GM10266 (cell line): ENCODE measurements at regions not wholly inside any gene's neighbourhood (a gene's known extent, or its start where the extent isn't known, plus 50 kb on each side); places are given as distances from the start of the nearest gene placed in this dataset.

Experiments
- DNase-seq: peaks from one replicate; pipeline ENCODE4 v3.0.0; 2012; ENCODE audit errors: extremely low spot score
- TF ChIP-seq, protein P1 (sequence below): IDR thresholded peaks from 2 replicates; pipeline ENCODE4 v1.5.1; 2012; ENCODE audit warnings: mild to moderate bottlenecking, low read depth; ENCODE audit not compliant: control insufficient read depth, insufficient read depth; ENCODE audit errors: missing control alignments

- DNase-seq = no peak
- TF ChIP-seq, protein P1, sequence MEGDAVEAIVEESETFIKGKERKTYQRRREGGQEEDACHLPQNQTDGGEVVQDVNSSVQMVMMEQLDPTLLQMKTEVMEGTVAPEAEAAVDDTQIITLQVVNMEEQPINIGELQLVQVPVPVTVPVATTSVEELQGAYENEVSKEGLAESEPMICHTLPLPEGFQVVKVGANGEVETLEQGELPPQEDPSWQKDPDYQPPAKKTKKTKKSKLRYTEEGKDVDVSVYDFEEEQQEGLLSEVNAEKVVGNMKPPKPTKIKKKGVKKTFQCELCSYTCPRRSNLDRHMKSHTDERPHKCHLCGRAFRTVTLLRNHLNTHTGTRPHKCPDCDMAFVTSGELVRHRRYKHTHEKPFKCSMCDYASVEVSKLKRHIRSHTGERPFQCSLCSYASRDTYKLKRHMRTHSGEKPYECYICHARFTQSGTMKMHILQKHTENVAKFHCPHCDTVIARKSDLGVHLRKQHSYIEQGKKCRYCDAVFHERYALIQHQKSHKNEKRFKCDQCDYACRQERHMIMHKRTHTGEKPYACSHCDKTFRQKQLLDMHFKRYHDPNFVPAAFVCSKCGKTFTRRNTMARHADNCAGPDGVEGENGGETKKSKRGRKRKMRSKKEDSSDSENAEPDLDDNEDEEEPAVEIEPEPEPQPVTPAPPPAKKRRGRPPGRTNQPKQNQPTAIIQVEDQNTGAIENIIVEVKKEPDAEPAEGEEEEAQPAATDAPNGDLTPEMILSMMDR = no peak
These were observed 57.9 kb upstream of the DLG1 start for GRCh38 chr3:197356275-197356674.

- no peak for DNase-seq
- TF ChIP-seq, protein P1 = no peak
These were observed 57.3 kb upstream of the DLG1 start for GRCh38 chr3:197355713-197356112.

- DNase-seq = no peak
- TF ChIP-seq, protein P1 = no peak
These were observed 56.2 kb upstream of the DLG1 start for GRCh38 chr3:197354568-197355001.

DNA sequence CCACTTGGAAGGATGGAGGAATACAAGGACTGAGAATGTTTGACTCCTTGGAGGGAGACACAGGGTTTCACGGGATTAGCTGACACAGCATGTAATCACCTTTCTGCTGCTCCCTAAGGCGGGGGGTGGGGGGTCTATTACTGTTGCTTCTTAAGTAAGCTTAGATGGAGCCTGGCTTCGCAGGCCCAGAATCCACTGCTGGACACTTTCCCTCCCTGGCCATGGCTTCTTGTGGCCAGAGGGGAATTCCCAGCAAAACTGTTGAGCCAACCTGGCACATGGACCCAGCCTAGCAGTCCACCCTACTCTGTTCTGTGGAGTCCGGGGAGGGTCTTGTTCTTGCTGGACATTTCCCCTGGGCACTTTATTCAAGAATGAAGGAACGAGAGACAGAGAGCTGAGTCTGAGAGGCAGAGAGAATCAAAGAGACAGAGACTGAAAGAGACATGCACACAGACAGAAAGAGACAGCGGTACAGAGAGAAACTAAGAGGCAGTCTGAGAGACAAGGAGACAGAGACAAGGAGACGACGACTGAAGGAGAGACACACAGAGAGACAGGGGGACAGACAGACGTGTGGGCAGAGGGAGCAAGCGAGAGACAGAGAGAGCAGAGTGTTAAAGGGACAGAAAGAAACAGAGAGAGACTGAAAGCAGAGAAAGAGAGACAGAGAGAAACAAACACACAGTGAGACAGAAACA is 55.6 kb upstream of the DLG1 start:
- TF ChIP-seq, protein P1 = no peak
- DNase-seq = no peak

DNA sequence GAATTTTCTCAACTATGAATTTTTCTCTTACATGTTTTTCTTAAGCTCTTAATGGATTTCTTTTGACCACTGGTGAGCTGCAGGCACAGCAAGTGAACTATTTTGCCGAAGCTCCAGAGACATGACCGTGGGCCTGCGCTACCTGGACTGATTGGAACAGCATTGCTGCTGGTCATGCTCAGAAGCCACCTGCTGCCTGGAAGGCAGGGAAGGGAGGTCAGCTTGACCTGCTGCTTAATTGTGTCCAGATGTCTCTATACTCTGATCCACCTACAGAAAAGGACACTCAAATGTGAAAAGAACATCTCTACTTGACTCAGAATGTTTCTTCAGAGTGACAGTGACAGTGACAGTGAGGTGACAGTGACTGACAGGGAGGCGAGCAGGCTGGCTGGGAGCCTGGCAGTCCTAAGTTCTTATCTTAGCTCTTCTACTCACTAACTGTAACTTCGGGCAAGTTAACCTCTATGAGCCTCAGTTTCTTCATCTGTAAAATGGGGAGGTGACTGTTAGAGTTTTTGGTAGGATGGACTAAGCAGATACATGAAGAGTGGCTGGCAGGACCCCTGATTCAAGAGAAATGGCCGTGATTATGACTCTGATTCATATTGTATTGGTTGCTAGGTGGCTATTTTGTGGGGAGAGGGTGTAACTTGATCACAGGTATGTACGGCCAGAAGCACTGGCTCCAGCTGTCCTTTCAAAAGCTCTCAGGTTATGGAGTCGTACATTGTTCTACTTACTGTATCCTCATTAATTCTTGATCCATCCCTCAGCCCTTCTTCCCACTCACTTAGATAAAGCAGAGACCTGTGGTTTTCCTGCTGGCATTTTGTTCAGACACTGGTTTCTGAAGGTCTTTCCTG is 54.8 kb upstream of the DLG1 start:
- TF ChIP-seq, protein P1 = no peak
- no peak for DNase-seq

DNA sequence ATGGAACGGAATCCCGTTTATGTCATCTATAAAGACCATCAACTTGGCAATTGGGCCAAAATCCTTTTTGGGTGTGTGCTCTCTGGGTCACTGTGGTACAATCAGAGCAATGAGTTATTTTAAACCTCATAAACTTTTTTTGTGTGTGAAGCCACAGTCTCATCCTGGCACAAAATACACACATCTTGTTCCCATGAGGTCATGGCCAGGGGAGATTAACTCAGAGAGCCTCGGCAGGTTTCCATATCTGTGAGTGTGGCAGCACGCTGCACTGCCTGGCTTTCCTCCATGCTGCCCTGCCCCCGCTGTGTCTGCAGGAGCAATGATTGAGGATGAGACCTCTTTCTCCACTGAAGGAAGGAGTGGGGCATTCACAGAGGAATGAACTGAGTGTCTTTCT is 54.0 kb upstream of the DLG1 start:
- no peak for DNase-seq
- TF ChIP-seq, protein P1 = no peak

GRCh38 chr3:197350446-197350845 is 52.0 kb upstream of the DLG1 start:
- DNase-seq = no peak
- TF ChIP-seq, protein P1 = no peak
